GM12864 (cell line): ENCODE measurements at regions not wholly inside any gene's neighbourhood (a gene's known extent, or its start where the extent isn't known, plus 50 kb on each side); places are given as distances from the start of the nearest gene placed in this dataset.

ENCODE experiments used
- DNase-seq: peaks from one replicate; pipeline ENCODE4 v3.0.0-alpha.2; 2011; ENCODE audit warnings: low read depth
- H3K4me3 ChIP-seq: 2 replicates; pipeline ENCODE4 v1.5.1; 2011; ENCODE audit warnings: mild to moderate bottlenecking, low read depth, low read length, control low read depth
- TF ChIP-seq, protein P1 (sequence below): IDR thresholded peaks from 2 replicates; pipeline ENCODE4 v1.5.1; 2011; ENCODE audit warnings: low read depth, mild to moderate bottlenecking, moderate library complexity, low read length, control low read depth, inconsistent platforms; ENCODE audit errors: missing control alignments

DNA sequence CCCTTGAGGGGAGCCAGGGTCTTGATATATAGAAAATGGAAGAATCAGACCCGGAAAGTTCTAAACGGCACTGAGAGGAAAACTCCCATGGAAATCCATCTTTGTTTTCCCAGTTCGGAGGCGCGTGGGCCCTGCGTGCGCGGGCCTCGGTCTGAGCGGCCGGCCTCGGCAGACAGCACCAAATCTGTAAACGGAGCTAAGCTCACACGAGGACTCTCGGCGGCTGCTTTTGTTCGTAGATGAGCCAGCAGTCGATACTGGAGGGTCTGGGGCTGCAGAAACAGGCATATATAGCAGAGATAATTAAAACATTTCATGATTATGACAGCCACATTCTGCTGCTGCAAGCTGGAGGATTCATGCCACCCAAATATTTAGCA, 68.5 kb upstream of the PPARA start:
- TF ChIP-seq, protein P1, sequence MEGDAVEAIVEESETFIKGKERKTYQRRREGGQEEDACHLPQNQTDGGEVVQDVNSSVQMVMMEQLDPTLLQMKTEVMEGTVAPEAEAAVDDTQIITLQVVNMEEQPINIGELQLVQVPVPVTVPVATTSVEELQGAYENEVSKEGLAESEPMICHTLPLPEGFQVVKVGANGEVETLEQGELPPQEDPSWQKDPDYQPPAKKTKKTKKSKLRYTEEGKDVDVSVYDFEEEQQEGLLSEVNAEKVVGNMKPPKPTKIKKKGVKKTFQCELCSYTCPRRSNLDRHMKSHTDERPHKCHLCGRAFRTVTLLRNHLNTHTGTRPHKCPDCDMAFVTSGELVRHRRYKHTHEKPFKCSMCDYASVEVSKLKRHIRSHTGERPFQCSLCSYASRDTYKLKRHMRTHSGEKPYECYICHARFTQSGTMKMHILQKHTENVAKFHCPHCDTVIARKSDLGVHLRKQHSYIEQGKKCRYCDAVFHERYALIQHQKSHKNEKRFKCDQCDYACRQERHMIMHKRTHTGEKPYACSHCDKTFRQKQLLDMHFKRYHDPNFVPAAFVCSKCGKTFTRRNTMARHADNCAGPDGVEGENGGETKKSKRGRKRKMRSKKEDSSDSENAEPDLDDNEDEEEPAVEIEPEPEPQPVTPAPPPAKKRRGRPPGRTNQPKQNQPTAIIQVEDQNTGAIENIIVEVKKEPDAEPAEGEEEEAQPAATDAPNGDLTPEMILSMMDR, result no peak
- no peak for DNase-seq
- no peak overlapping the region for H3K4me3 ChIP-seq

DNA sequence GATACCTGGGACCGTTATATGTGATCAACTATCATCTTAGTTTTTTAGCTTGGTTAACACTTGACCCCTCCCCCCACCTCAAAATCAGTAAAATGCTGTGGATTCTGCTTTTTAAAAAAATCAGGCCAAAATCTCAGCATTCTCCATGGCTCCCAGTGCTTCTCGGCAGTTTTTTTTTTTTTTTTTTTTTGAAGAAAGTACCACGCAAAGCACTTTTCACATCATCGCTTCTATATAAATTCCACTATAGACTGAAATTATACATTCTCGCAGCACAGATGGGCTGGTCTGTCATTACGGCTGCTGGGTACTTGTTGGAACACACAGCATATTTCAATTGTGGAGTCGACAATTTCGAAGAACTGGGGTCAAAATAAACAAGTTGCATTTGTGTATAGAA, 67.7 kb upstream of the PPARA start:
- no peak overlapping the region for H3K4me3 ChIP-seq
- TF ChIP-seq, protein P1, result no peak
- DNase-seq, result no peak

DNA sequence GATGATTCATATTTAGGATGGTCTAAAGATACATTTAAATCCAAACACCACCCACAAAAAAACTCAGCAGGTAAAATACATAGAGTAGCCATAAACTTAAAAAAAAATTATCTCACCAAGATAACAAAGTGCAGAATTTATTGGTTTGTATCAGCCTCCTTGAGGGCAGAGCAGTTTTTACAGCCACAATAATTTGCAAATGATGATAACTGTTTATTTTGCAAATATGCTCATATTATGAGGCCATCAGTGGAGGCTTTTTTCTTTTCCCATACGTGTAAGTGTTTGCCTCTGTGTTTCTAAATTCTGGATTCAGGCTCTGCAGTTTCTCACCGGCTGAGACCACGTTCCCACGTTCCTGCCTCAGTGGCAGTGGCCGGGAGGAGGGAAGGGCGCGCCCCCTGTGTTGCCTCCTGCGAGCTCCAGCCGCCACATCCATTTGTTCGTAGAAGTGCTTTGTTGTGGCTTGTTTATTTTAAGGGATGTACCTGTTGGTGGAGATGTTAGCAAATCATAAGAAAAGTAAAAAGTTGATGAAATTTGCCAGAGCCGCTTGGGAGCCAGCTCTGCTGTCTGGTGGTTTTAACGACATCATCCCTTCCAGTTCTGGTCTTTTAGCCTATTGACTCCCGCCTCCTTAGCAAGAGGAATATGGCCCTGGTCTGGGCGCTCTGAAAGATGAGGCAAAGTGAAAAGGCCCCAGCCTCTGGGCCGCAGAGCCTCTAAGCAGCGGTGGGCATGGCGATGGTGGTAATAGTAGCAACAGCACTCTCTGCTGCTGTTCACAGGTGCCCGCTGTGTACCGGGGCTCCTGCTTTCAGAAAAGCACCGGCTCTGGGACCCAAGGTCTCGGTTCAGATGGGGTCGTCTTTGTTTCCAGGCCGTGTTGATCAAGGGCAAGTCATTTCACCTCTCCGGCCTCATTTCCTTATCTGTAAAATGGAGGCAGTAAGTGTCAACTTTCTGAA, 66.7 kb upstream of the PPARA start:
- no peak overlapping the region for H3K4me3 ChIP-seq
- DNase-seq, result no peak
- TF ChIP-seq, protein P1, result no peak

DNA sequence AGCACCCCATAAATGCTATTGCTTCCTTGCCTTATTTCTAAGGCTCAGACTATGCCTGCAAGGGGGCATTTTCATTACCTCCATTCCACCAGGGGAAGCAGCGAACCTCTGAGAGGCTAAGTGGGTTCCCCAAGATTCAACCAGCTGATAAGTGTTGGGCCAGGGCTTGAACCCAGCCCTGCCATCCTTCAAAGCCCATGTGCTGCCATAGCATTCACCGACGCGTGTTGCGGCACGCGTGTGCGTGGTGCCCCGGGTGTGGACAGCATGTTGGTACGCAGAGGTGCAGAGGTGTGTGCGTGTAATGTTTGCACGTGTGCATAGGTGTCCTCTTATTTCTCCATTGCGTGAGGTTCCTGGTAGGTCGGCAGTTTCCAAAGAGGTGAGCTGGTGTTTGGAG, 66.0 kb upstream of the PPARA start:
- TF ChIP-seq, protein P1, result no peak
- DNase-seq, result no peak
- H3K4me3 ChIP-seq, result no peak overlapping the region

DNA sequence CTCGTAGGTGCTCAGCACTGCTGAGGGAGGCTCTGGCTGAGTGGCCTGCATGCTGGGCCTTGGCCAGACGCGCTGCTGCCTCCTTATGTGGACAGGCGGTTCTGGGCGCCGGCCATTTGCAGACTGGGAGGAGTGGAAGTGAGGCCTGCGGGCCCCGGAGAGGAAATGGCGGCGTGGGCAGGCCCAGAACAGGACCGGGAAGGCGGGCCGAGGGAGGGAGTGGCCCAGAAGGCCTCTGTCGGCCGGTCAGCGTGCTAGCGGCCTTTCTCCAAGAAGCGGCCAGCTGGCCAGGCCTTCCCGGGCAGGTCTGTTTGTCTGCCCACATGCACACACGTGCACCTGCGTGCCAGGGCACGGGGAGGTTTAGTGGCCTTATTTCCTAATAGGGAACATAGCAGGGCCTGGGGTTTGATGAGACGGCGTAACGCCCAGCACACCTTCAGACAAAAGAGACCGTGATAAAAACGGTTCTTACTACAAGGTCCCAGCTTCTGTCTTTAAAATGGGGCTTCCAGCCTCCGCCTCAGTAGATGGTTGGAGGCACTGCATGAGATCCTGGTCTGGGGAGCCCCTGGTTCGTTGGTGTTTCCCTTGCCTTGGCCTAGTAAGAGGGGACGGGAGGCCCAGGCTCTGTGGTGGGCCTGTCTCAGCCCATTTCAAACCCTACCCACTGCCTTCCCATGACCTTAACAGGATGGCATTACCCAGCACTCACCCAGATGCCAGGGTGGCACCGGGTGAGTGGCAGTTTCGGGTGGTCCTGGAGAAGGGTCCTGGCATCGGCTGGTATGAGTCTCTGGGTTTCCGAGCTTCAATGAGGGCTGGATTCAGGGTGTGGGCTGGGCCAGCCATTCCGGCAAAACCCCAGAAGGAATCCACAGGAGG, 65.1 kb upstream of the PPARA start:
- DNase-seq, result no peak
- no peak overlapping the region for H3K4me3 ChIP-seq
- TF ChIP-seq, protein P1, result no peak

DNA sequence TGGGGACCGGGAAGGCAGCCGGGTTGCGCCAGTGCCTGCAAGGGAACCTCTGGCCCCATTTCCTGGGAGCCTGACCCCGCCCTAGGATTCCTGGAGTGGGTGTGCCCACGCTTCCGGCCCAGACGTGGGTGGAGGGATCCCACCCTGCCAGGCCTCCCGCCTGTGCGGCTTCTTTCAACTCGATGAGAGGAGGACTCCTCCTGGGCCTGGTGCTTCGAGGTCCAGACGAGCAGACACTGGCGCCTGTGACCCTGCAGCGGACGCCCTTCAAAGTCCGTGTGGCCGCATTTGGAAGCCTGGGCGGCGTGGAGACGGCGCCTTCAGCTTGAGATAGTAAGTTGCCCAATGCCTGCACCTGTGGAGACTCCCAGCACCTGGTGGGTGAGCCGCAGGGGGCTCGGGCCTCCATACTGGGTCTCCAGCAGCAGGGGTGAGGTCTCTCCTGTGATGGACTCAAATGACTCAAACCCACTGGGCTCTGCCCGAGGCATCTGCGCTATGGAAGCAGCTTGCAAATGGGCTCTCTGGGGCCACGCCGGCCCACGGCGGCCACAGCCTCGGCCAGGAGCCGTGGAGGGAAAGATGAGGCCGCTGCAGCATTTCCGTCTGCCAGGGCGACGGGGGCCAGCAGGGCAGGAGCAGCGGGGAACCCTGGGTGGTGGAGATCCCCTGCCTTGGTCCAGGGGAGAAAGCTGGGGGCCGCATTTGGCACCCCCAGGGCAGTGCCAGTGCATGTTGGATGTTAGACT, 64.3 kb upstream of the PPARA start:
- H3K4me3 ChIP-seq, result no peak overlapping the region
- no peak for DNase-seq
- TF ChIP-seq, protein P1, result no peak
